Thyroid gland (tissue), 4 donors: ENCODE measurements at regions not wholly inside any gene's neighbourhood (a gene's known extent, or its start where the extent isn't known, plus 50 kb on each side); places are given as distances from the start of the nearest gene placed in this dataset.
"Not testable (repeated sequence)": the region's sequence is repeated elsewhere in the genome, so short reads cannot be mapped to it uniquely, and the experiment has no call there.

Source experiments
- DNase-seq, 2 donors: peaks; one replicate each; pipeline ENCODE4 v3.0.0-alpha.2; 2019
- H3K27ac ChIP-seq, 3 donors: fragments of 200-600 bp; sonication (generic); 1 replicate in 2 of 3; 2 replicates in 1 of 3; pipeline ENCODE4 v1.5.1; 2016 to 2019; ENCODE audit warnings: mild to moderate bottlenecking in 1 of 3, moderate library complexity in 1 of 3
- H3K27me3 ChIP-seq: fragments of 200-600 bp; sonication (generic); one replicate; pipeline ENCODE4 v1.5.1; 2019
- H3K36me3 ChIP-seq, 2 donors: fragments of 200-600 bp; sonication (generic); one replicate each; pipeline ENCODE4 v1.5.1; 2016 to 2019
- H3K4me1 ChIP-seq, 2 donors: fragments of 200-600 bp; sonication (generic); one replicate each; pipeline ENCODE4 v1.5.1; 2017 to 2019
- H3K4me3 ChIP-seq, 3 donors: fragments of 200-600 bp; sonication (generic); replicated peaks in 1 of 3; 1 replicate in 2 of 3; 2 replicates in 1 of 3; pipeline ENCODE4 v1.5.1; 2016; ENCODE audit warnings: mild to moderate bottlenecking in 1 of 3
- H3K9me3 ChIP-seq: fragments of 200-600 bp; sonication (generic); one replicate; pipeline ENCODE4 v1.5.1; 2017
- CTCF ChIP-seq, 6 experiments: fragments of 200-600 bp in 3 of 6; fragments of 450-650 bp in 3 of 6; sonication (generic) in 3 of 6; IDR thresholded peaks; one replicate each; pipeline ENCODE4 v1.5.1; 2016 to 2019; ENCODE audit warnings: antibody characterized with exemption in 6 of 6, mild to moderate bottlenecking in 2 of 6, inconsistent platforms in 1 of 6, moderate library complexity in 1 of 6
- POLR2A ChIP-seq, 2 donors: fragments of 450-650 bp; IDR thresholded peaks; one replicate each; pipeline ENCODE4 v1.6.1; 2017; ENCODE audit warnings: antibody characterized with exemption in 2 of 2, mild to moderate bottlenecking in 2 of 2, moderate library complexity in 1 of 2
- WGBS, 2 donors: methylation state at CpG; one replicate each; pipeline ENCODE4 v1.1.5; 2017; 5-methylcytosine and 5-hydroxymethylcytosine counted together
- intact Hi-C: fragments of 100-400 bp; cut with DNase I; formaldehyde crosslinking; loops from one replicate; pipeline ENCODE4 v1.15.1; 2023

GRCh38 chr9:135307300-135307699 is 172.3 kb upstream of the PPP1R26 start:
- no peaks in the 10 kb centered on the region for H3K27me3 ChIP-seq
- no peak for DNase-seq
- H3K4me3 ChIP-seq = no peak overlapping the region
- H3K4me1 ChIP-seq = no peaks in the 10 kb centered on the region
- intact Hi-C loops = no loop called here
- TF ChIP-seq CTCF (IDR thresholded peaks at IDR 0.05) (no peak), POLR2A (IDR thresholded peaks at IDR 0.05) (no peak)
- no peaks in the 10 kb centered on the region for H3K36me3 ChIP-seq
- H3K9me3 ChIP-seq = no peaks in the 10 kb centered on the region
- H3K27ac ChIP-seq = no peak overlapping the region
- 74 to 80% methylated on average over 8 of the region's 8 CpGs for WGBS, 2 donors

GRCh38 chr9:135307919-135308318 is 171.7 kb upstream of the PPP1R26 start:
- DNase-seq, intact Hi-C loops, H3K27me3 ChIP-seq, H3K27ac ChIP-seq, H3K4me1 ChIP-seq, H3K9me3 ChIP-seq, H3K36me3 ChIP-seq, H3K4me3 ChIP-seq: not testable (repeated sequence)
- WGBS, 2 donors = 86% methylated on average over 10 of the region's 10 CpGs

GRCh38 chr9:135308821-135309762 is 170.5 kb upstream of the PPP1R26 start:
- DNase-seq = no peak
- Histone ChIP-seq H3K9me3 (no peaks in the 10 kb centered on the region), H3K4me1 (no peaks in the 10 kb centered on the region), H3K27ac (no peak overlapping the region), H3K36me3 (no peaks in the 10 kb centered on the region), H3K27me3 (no peaks in the 10 kb centered on the region), H3K4me3 (no peak overlapping the region)
- TF ChIP-seq CTCF (IDR thresholded peaks at IDR 0.05) (no peak), POLR2A (IDR thresholded peaks at IDR 0.05) (no peak)
- 80 to 83% methylated on average over 24 to 26 of the region's 30 CpGs for WGBS, 2 donors
- intact Hi-C loops = no loop called here

- WGBS, 2 donors = 91 to 92% methylated on average over 8 to 11 of the region's 11 CpGs
- Histone ChIP-seq H3K27ac (no peak overlapping the region), H3K36me3 (no peaks in the 10 kb centered on the region), H3K9me3 (no peaks in the 10 kb centered on the region), H3K27me3 (no peaks in the 10 kb centered on the region), H3K4me1 (no peaks in the 10 kb centered on the region), H3K4me3 (no peak overlapping the region)
- TF ChIP-seq CTCF (IDR thresholded peaks at IDR 0.05) (no peak), POLR2A (IDR thresholded peaks at IDR 0.05) (no peak)
- DNase-seq = no peak
- intact Hi-C loops = no loop called here
These were observed 169.8 kb upstream of the PPP1R26 start for GRCh38 chr9:135309763-135310125.

GRCh38 chr9:135310134-135310533 is 169.4 kb upstream of the PPP1R26 start:
- Histone ChIP-seq H3K27ac (no peak overlapping the region), H3K27me3 (no peaks in the 10 kb centered on the region), H3K36me3 (no peaks in the 10 kb centered on the region), H3K9me3 (no peaks in the 10 kb centered on the region), H3K4me3 (no peak overlapping the region), H3K4me1 (no peaks in the 10 kb centered on the region)
- TF ChIP-seq POLR2A (IDR thresholded peaks at IDR 0.05) (no peak), CTCF (IDR thresholded peaks at IDR 0.05) (no peak)
- 71 to 76% methylated on average over 8 of the region's 8 CpGs for WGBS, 2 donors
- intact Hi-C loops = no loop called here
- DNase-seq = no peak
